ENCODE measurements at regions not wholly inside any gene's neighbourhood (a gene's known extent, or its start where the extent isn't known, plus 50 kb on each side); places are given as distances from the start of the nearest gene placed in this dataset.
A peak's percentile ranks its signal among the peaks of the same experiment; 100 is the strongest.

DNA sequence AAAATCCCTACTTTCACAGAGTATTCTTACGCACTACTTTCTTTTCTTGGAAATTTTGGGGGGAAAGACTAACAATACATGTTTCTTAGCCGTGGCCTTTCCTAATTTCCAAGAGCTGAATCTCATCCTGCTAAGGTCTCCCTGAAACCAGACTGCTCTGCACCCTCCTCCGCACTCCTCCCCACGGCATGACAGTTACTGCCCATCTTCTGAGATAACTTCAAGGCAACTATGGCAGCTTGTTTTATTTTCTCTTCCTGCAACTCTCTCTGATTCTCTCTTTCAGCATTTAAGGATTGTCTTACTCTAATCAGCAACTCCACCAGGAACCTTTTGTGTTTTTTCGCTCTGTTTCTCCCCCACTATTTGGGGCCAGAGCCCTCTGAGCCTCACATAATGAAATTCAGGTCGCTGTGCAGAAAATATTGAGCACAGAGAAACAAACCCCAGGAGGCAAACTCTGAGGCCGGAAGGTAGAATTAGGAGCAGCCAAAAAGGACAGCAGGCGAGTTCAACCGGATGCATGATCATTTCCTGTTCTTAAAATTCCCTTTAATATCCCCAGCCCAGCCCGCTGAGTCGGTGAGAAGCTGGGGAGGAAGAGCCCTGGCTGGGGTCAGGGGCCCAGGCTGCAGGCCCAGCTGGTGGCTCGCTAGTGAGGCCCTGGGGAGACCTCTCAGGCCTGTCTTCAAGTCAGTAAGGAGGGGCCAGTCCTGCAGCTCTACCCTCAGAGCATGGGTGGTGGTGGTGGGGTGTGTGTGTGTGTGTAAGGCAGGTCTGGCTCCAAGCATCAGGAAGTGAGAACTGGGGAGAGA, 213.6 kb upstream of the S1PR3 start:
- Mint-ChIP-seq H3K4me1 (ENCODE audit: insufficient read depth, unreplicated experiment) (peaks cover 55% of the 10 kb centered on the region), H3K9me3 (ENCODE audit: unreplicated experiment) (no peaks in the 10 kb centered on the region), H3K36me3 (ENCODE audit: insufficient read depth, unreplicated experiment) (no peaks in the 10 kb centered on the region), H3K27ac (ENCODE audit: low read depth, unreplicated experiment) (peak overlapping the region; percentile 87), H3K4me3 (ENCODE audit: unreplicated experiment) (no peak overlapping the region), H3K27me3 (ENCODE audit: insufficient read depth, unreplicated experiment) (no peaks in the 10 kb centered on the region)
- BruUV-seq (replicated peaks) = no TSS peak
- intact Hi-C loops (cut with micrococcal nuclease) = no loop called here
- ChIA-PET CTCF (interaction anchor here (0.7 to 0.9 kb wide), 2 partner anchors 10 to 117 kb away, joined by 4 to 6 read pairs; no protein-coding TSS in a partner anchor), POLR2A (interaction anchor here (0.6 to 0.9 kb wide), 2 partner anchors 11 to 119 kb away, joined by 3 to 5 read pairs; no protein-coding TSS in a partner anchor)
- DNase-seq (ENCODE audit: unreplicated experiment) = peak; percentile 38
- TF ChIP-seq, protein P1, sequence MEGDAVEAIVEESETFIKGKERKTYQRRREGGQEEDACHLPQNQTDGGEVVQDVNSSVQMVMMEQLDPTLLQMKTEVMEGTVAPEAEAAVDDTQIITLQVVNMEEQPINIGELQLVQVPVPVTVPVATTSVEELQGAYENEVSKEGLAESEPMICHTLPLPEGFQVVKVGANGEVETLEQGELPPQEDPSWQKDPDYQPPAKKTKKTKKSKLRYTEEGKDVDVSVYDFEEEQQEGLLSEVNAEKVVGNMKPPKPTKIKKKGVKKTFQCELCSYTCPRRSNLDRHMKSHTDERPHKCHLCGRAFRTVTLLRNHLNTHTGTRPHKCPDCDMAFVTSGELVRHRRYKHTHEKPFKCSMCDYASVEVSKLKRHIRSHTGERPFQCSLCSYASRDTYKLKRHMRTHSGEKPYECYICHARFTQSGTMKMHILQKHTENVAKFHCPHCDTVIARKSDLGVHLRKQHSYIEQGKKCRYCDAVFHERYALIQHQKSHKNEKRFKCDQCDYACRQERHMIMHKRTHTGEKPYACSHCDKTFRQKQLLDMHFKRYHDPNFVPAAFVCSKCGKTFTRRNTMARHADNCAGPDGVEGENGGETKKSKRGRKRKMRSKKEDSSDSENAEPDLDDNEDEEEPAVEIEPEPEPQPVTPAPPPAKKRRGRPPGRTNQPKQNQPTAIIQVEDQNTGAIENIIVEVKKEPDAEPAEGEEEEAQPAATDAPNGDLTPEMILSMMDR (IDR thresholded peaks at IDR 0.05; ENCODE audit: unreplicated experiment) = no peak

DNA sequence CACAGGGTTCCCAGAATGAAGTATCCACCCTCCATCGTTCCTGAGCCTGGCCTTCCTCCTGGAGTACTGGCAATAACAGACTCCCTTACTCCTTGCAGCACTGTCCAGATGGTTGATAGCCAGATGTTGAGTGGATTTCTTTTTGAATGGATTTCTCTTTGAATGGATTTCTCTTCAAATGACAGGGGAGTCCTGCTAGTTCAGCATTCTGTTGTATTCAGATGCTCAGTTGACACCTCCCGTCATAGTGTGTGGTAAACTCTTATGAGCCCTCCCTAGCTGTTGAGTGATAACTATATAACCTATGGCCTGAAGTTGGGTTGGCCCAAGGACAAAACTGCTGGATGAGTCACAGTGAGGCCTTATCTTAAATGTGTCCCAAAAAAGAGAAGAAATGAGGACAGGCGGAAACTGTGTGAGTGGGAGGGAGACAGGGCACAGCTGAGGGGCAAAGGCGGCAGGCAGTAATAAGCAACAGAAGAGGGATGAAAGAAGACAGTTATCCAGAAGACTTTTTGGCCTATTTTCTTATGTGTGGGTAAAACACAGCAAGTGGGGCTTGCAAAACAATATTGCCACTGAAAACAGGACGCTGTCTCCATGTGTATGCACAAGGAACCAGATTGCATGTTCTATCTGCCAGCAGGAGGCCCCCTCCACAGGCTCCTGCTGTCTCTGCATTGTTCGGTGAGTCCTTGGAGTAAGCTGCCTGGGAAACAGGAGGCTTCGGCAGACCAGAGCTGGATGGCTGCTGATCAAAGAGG, 209.5 kb upstream of the S1PR3 start:
- no peaks in the 10 kb centered on the region for H3K27me3 Mint-ChIP-seq (ENCODE audit: insufficient read depth, unreplicated experiment)
- no peaks in the 10 kb centered on the region for H3K36me3 Mint-ChIP-seq (ENCODE audit: insufficient read depth, unreplicated experiment)
- H3K4me1 Mint-ChIP-seq (ENCODE audit: insufficient read depth, unreplicated experiment) = peaks cover 28% of the 10 kb centered on the region
- H3K4me3 Mint-ChIP-seq (ENCODE audit: unreplicated experiment) = no peak overlapping the region
- ChIA-PET POLR2A (interaction anchor here (0.7 kb wide), 1 partner anchor 9 kb away, joined by 3 read pairs; no protein-coding TSS in a partner anchor), CTCF (no interaction called here)
- TF ChIP-seq, protein P1 (IDR thresholded peaks at IDR 0.05; ENCODE audit: unreplicated experiment) = no peak
- H3K27ac Mint-ChIP-seq (ENCODE audit: low read depth, unreplicated experiment) = no peak overlapping the region
- peak; percentile 30 for DNase-seq (ENCODE audit: unreplicated experiment)
- intact Hi-C loops (cut with micrococcal nuclease) = no loop called here
- no TSS peak for BruUV-seq (replicated peaks)
- H3K9me3 Mint-ChIP-seq (ENCODE audit: unreplicated experiment) = no peaks in the 10 kb centered on the region

DNA sequence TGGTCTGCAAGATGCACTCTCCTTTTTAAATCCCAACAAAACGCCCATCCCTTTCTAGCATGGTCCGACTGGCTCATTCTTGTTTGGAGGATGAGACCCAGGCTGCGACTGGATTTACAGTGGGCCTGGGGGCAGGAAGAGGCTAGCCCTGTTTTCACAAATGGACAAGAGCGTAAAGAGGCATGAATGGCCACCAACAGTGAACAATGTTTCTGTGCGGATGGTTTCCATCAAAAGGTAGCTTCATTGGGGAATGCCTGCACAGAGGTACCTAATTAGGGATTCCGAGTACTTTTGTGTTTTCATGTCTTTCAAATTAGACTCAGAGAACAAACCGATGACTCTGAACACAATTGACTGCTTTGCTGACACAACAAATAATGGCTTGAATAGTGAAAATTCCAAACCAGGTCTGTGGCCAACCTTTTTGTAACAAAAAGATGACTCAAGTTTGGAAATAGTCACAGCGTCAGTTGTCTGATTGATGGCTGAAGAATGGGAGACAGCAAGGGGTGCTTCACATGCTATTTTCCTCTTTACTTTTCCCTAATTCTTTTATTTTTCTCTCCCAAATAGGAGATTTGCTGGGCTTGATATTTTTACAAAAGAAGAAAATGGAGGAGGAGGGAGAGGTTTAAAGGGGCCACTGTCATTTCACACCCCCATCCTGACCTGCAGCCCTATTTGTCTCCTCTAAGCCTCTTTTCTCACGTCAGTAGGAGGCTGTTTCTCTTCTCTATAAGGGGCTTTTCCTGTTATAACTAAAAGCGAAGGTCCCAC, 208.1 kb upstream of the S1PR3 start:
- Mint-ChIP-seq H3K4me3 (ENCODE audit: unreplicated experiment) (no peak overlapping the region), H3K27me3 (ENCODE audit: insufficient read depth, unreplicated experiment) (no peaks in the 10 kb centered on the region), H3K27ac (ENCODE audit: low read depth, unreplicated experiment) (no peak overlapping the region), H3K36me3 (ENCODE audit: insufficient read depth, unreplicated experiment) (no peaks in the 10 kb centered on the region), H3K4me1 (ENCODE audit: insufficient read depth, unreplicated experiment) (peaks cover 17% of the 10 kb centered on the region), H3K9me3 (ENCODE audit: unreplicated experiment) (no peaks in the 10 kb centered on the region)
- intact Hi-C loops (cut with micrococcal nuclease) = no loop called here
- peak; percentile 52 for DNase-seq (ENCODE audit: unreplicated experiment)
- BruUV-seq (replicated peaks) = no TSS peak
- POLR2A ChIA-PET = interaction anchor here (0.7 kb wide), 2 partner anchors 14 to 21 kb away, joined by 3 read pairs; no protein-coding TSS in a partner anchor
- TF ChIP-seq, protein P1 (IDR thresholded peaks at IDR 0.05; ENCODE audit: unreplicated experiment) = no peak
- CTCF ChIA-PET = no interaction called here
